Colonic mucosa (tissue), 4 donors: ENCODE measurements at regions not wholly inside any gene's neighbourhood (a gene's known extent, or its start where the extent isn't known, plus 50 kb on each side); places are given as distances from the start of the nearest gene placed in this dataset.

Source experiments
- DNase-seq: peaks from one replicate; pipeline ENCODE4 v3.0.0-alpha.2; 2020
- H3K27ac ChIP-seq: fragments of 200-600 bp; one replicate; pipeline ENCODE4 v1.8.0; 2021
- H3K27me3 ChIP-seq: fragments of 200-600 bp; one replicate; pipeline ENCODE4 v1.8.0; 2021
- H3K36me3 ChIP-seq: fragments of 200-600 bp; one replicate; pipeline ENCODE4 v1.8.0; 2021
- H3K4me1 ChIP-seq: fragments of 200-600 bp; one replicate; pipeline ENCODE4 v1.8.0; 2021; ENCODE audit warnings: mild to moderate bottlenecking
- H3K4me3 ChIP-seq: fragments of 200-600 bp; one replicate; pipeline ENCODE4 v1.8.0; 2021
- H3K9ac ChIP-seq, 2 donors: one replicate each; pipeline ENCODE4 v1.7.0; 2013; ENCODE audit warnings: control low read depth in 2 of 2, low read depth in 2 of 2, low read length in 2 of 2
- H3K9me3 ChIP-seq: fragments of 200-600 bp; one replicate; pipeline ENCODE4 v1.8.0; 2021
- intact Hi-C: fragments of 100-400 bp; cut with DNase I; formaldehyde crosslinking; loops from one replicate; pipeline ENCODE4 v1.14.1; 2022
- TF ChIP-seq, protein P1 (sequence below): fragments of 200-600 bp; IDR thresholded peaks from one replicate; pipeline ENCODE4 v1.8.0; 2022; ENCODE audit warnings: antibody characterized with exemption, mild to moderate bottlenecking
- donor health status: healthy.
- donor health status: DM: no; HTN: no; CAD: no.
- donor health status: DM: no; HTN: no; CAD: no.

DNA sequence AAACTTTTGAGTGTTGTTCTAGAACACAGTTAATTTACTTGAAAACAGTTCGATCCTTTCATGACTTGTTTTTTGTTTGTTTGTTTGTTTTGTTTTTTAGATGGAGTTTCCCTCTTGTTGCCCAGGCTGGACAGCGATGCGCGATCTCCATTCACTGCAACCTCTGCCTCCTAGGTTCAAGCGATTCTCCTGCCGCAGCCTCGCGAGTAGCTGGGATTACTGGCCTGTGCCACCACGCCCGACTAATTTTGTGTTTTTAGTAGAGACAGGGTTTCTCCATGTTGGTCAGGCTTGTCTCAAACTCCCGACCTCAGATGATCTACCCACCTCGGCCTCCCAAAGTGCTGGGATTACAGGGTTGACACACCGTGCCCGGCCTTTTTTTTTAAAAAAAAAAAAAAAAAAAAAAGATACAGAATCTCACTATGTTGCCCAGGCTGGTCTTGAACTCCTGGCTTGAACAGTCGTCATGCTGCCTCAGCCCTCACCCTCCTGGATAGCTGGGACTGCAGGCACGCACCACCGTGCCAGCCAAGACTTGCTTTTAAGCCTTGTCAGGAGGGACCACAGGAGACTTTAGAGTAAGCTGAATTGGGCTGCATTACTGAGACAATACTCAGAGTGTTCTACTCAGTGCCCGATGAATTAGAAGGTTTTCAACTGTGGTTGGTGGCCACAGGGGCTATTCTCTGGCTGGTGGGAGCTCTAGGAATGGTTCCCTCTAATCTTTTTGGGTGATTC is 76.7 kb upstream of the SLC22A16 start:
- no peaks in the 10 kb centered on the region for H3K4me1 ChIP-seq
- no peaks in the 10 kb centered on the region for H3K9me3 ChIP-seq
- no peak for DNase-seq
- H3K4me3 ChIP-seq, result no peak overlapping the region
- H3K9ac ChIP-seq, result no peak overlapping the region
- TF ChIP-seq, protein P1, sequence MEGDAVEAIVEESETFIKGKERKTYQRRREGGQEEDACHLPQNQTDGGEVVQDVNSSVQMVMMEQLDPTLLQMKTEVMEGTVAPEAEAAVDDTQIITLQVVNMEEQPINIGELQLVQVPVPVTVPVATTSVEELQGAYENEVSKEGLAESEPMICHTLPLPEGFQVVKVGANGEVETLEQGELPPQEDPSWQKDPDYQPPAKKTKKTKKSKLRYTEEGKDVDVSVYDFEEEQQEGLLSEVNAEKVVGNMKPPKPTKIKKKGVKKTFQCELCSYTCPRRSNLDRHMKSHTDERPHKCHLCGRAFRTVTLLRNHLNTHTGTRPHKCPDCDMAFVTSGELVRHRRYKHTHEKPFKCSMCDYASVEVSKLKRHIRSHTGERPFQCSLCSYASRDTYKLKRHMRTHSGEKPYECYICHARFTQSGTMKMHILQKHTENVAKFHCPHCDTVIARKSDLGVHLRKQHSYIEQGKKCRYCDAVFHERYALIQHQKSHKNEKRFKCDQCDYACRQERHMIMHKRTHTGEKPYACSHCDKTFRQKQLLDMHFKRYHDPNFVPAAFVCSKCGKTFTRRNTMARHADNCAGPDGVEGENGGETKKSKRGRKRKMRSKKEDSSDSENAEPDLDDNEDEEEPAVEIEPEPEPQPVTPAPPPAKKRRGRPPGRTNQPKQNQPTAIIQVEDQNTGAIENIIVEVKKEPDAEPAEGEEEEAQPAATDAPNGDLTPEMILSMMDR, result no peak
- no peaks in the 10 kb centered on the region for H3K27me3 ChIP-seq
- H3K27ac ChIP-seq, result no peak overlapping the region
- intact Hi-C loops, result no loop called here
- no peaks in the 10 kb centered on the region for H3K36me3 ChIP-seq

GRCh38 chr6:110552076-110552475 is 75.7 kb upstream of the SLC22A16 start:
- DNase-seq, result no peak
- intact Hi-C loops, result no loop called here
- no peaks in the 10 kb centered on the region for H3K4me1 ChIP-seq
- no peaks in the 10 kb centered on the region for H3K36me3 ChIP-seq
- H3K9ac ChIP-seq, result no peak overlapping the region
- H3K27me3 ChIP-seq, result no peaks in the 10 kb centered on the region
- no peak overlapping the region for H3K27ac ChIP-seq
- no peak overlapping the region for H3K4me3 ChIP-seq
- TF ChIP-seq, protein P1, result no peak
- H3K9me3 ChIP-seq, result no peaks in the 10 kb centered on the region

DNA sequence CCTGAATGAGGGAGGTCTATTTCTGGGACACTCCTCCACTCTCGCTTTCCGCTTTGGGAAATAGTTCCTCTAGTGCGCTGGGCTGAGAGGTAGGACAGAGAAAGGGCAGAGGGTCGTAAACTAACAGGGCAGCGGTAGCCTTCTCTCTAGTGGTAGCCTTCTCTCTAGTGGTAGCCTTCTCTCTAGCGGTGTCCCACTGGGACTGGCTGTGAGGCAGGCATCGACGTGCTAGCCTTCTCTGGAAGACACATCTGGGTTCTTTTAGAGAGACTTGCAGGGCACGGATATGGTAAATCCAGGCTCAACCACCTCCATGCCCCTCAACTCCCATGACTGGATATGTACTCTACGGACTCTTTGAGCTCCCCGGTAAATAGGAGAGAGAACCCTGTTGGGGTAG is 74.7 kb upstream of the SLC22A16 start:
- no peak for DNase-seq
- Histone ChIP-seq H3K9me3 (no peaks in the 10 kb centered on the region), H3K36me3 (no peaks in the 10 kb centered on the region), H3K27me3 (no peaks in the 10 kb centered on the region), H3K4me3 (no peak overlapping the region), H3K27ac (no peak overlapping the region), H3K4me1 (no peaks in the 10 kb centered on the region), H3K9ac (no peak overlapping the region)
- intact Hi-C loops, result no loop called here
- TF ChIP-seq, protein P1, result no peak

DNA sequence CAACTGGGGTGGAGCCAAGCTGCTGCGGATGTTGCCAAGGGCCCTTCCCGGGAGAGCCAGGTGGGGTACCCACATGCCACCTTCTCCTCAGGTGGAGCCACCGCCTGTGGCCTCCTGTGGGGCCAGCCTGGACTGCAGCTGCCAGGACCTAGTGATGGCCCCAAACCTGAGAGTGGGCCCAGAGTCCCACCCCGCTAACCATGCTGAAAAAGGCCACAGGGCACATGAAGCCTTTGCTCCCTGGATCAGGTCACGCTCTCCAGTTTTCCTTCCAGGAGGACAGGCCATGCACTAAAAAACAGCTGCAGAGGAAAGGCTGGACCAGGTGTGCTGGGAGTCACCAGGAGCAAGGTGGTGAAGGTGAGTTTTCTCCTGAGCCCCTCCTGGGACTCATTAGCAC is 73.9 kb upstream of the SLC22A16 start:
- TF ChIP-seq, protein P1, result no peak
- no peaks in the 10 kb centered on the region for H3K4me1 ChIP-seq
- H3K27me3 ChIP-seq, result no peaks in the 10 kb centered on the region
- H3K9me3 ChIP-seq, result no peaks in the 10 kb centered on the region
- intact Hi-C loops, result no loop called here
- no peak for DNase-seq
- no peak overlapping the region for H3K9ac ChIP-seq
- H3K4me3 ChIP-seq, result no peak overlapping the region
- H3K27ac ChIP-seq, result no peak overlapping the region
- no peaks in the 10 kb centered on the region for H3K36me3 ChIP-seq

DNA sequence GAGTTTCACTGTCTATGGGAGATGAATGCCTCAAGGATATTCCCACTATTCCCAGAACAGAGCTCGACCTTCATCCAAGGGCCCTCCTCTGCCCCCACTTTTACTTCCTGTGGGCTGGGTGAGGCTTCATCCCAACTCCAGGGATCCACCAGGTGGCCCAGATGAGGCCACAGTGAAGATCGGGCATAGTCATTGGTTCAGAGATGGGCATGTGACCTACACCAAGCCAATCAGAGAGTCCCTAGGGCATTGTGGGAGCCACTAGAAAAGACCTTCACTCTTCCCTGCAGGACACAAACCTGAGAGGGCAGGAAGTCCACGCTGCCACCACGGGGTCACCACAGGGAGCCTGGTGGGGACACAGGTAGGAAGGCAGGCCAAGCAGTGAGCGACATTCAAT is 72.9 kb upstream of the SLC22A16 start:
- DNase-seq, result no peak
- Histone ChIP-seq H3K27ac (no peak overlapping the region), H3K27me3 (no peaks in the 10 kb centered on the region)

More for the DNA sequence above, 72.9 kb upstream of the SLC22A16 start:
- H3K4me3 ChIP-seq, result no peak overlapping the region
- no peak overlapping the region for H3K9ac ChIP-seq
- intact Hi-C loops, result no loop called here
- H3K4me1 ChIP-seq, result no peaks in the 10 kb centered on the region
- no peaks in the 10 kb centered on the region for H3K36me3 ChIP-seq
- TF ChIP-seq, protein P1, result no peak
- H3K9me3 ChIP-seq, result no peaks in the 10 kb centered on the region
